ENCODE measurements at regions not wholly inside any gene's neighbourhood (a gene's known extent, or its start where the extent isn't known, plus 50 kb on each side); places are given as distances from the start of the nearest gene placed in this dataset.

GRCh38 chr16:8519179-8519578 is 71.1 kb downstream of the TMEM114 start:
- no peak for DNase-seq (ENCODE audit: low read depth in 1 of 2, low spot score in 1 of 2)
- Histone ChIP-seq H3K27ac (no peak overlapping the region), H3K9me3 (ENCODE audit: low read depth) (no peaks in the 10 kb centered on the region), H3K36me3 (no peaks in the 10 kb centered on the region), H3K27me3 (no peaks in the 10 kb centered on the region), H3K4me3 (no peak overlapping the region), H3K4me1 (ENCODE audit: low read depth) (no peaks in the 10 kb centered on the region)
- TF ChIP-seq, protein P1, sequence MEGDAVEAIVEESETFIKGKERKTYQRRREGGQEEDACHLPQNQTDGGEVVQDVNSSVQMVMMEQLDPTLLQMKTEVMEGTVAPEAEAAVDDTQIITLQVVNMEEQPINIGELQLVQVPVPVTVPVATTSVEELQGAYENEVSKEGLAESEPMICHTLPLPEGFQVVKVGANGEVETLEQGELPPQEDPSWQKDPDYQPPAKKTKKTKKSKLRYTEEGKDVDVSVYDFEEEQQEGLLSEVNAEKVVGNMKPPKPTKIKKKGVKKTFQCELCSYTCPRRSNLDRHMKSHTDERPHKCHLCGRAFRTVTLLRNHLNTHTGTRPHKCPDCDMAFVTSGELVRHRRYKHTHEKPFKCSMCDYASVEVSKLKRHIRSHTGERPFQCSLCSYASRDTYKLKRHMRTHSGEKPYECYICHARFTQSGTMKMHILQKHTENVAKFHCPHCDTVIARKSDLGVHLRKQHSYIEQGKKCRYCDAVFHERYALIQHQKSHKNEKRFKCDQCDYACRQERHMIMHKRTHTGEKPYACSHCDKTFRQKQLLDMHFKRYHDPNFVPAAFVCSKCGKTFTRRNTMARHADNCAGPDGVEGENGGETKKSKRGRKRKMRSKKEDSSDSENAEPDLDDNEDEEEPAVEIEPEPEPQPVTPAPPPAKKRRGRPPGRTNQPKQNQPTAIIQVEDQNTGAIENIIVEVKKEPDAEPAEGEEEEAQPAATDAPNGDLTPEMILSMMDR (IDR thresholded peaks at IDR 0.05; ENCODE audit: low read depth, low read length): no peak

DNA sequence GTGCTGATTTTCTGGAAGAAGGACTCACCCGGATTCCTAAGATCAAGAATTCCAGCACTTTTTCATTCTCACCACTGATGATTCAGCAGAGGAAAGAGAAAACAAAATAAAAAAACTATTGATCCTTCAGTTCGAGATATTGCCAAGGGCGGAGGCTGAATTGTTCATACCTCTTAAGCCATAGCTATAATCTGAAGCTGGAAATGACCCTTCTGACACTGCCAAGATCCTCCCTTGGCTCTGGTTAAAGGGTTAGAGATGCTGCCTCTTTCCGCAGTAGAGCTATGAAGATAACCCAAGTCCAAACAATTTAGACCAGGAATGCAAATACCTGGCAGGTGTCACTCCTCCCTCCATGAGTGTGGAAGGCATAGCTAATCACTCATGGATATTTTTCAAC is 73.0 kb downstream of the TMEM114 start:
- Histone ChIP-seq H3K9me3 (ENCODE audit: low read depth) (no peaks in the 10 kb centered on the region), H3K4me3 (no peak overlapping the region), H3K27ac (no peak overlapping the region), H3K4me1 (ENCODE audit: low read depth) (no peaks in the 10 kb centered on the region), H3K36me3 (no peaks in the 10 kb centered on the region), H3K27me3 (no peaks in the 10 kb centered on the region)
- TF ChIP-seq, protein P1 (IDR thresholded peaks at IDR 0.05; ENCODE audit: low read depth, low read length): no peak
- DNase-seq (ENCODE audit: low read depth in 1 of 2, low spot score in 1 of 2): no peak

DNA sequence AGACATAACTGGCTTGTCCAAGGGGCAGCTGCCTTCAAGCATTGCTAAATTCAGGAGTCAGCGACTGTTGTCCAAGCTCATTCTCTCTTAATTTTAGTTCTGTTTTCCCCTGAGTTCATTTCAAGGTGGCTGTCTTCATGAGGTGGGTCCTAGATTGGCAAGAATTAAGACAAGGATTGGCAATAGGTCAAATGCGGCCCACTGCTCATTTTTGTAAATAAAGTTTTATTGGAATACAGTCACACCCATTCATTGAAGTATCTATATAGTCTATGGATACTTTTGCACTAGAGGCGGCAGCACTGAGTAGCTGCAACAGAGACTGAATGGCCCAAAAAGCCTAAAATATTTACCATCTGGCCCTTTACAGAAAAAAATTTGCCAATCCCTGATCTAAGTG is 73.8 kb downstream of the TMEM114 start:
- no peaks in the 10 kb centered on the region for H3K9me3 ChIP-seq (ENCODE audit: low read depth)
- no peaks in the 10 kb centered on the region for H3K27me3 ChIP-seq
- H3K36me3 ChIP-seq: no peaks in the 10 kb centered on the region
- no peak for DNase-seq (ENCODE audit: low read depth in 1 of 2, low spot score in 1 of 2)
- no peak overlapping the region for H3K27ac ChIP-seq
- H3K4me3 ChIP-seq: no peak overlapping the region
- TF ChIP-seq, protein P1 (IDR thresholded peaks at IDR 0.05; ENCODE audit: low read depth, low read length): no peak
- no peaks in the 10 kb centered on the region for H3K4me1 ChIP-seq (ENCODE audit: low read depth)

DNA sequence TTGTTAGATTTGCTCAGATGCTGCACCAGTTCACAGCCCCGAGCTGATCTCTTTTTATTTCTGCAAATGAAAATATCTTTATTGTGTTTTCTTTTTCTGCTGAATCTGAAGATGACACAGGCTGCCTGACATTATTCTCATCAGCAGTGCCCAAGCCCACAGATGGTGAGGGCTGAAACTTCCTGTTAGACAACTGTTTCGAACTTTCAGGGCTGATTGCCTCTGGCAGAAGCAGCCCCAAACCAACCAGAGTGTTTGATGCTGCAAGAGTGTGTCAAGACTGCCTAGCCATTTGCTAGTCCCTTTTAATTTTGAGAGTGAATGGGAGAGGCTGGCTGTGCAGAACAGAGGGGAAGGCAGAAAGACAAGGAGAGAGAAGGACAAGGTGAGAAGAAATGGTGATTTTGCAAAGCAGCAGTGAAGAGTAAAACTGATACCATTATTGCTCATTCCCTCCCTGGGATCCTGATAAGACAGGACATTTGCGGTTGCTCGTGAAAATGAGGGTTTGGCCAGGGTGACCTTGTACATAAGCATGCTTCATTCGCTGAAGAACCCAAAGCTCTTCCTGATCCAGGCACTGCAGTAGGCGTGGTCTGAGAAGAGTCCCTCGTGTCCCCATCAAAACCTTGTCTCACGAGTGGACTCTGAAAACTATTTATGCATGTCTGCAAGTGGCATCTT is 77.2 kb downstream of the TMEM114 start:
- H3K4me1 ChIP-seq (ENCODE audit: low read depth): no peaks in the 10 kb centered on the region
- TF ChIP-seq, protein P1 (IDR thresholded peaks at IDR 0.05; ENCODE audit: low read depth, low read length): no peak

GRCh38 chr16:8511464-8511863 is 78.8 kb downstream of the TMEM114 start:
- H3K9me3 ChIP-seq (ENCODE audit: low read depth): no peaks in the 10 kb centered on the region
- peaks cover 11% of the 10 kb centered on the region for H3K27me3 ChIP-seq
- TF ChIP-seq, protein P1 (IDR thresholded peaks at IDR 0.05; ENCODE audit: low read depth, low read length): no peak

More for the DNA sequence above, 77.2 kb downstream of the TMEM114 start:
- Histone ChIP-seq H3K4me3 (no peak overlapping the region), H3K36me3 (no peaks in the 10 kb centered on the region), H3K9me3 (ENCODE audit: low read depth) (no peaks in the 10 kb centered on the region), H3K27ac (no peak overlapping the region), H3K27me3 (peaks cover 3% of the 10 kb centered on the region)
- DNase-seq (ENCODE audit: low read depth in 1 of 2, low spot score in 1 of 2): no peak

More at GRCh38 chr16:8511464-8511863, 78.8 kb downstream of the TMEM114 start:
- Histone ChIP-seq H3K27ac (no peak overlapping the region), H3K4me3 (no peak overlapping the region), H3K4me1 (ENCODE audit: low read depth) (no peaks in the 10 kb centered on the region), H3K36me3 (no peaks in the 10 kb centered on the region)
- no peak for DNase-seq (ENCODE audit: low read depth in 1 of 2, low spot score in 1 of 2)
